ENCODE measurements at regions not wholly inside any gene's neighbourhood (a gene's known extent, or its start where the extent isn't known, plus 50 kb on each side); places are given as distances from the start of the nearest gene placed in this dataset.

- TF ChIP-seq POLR2A (IDR thresholded peaks at IDR 0.05) (no peak), CTCF (IDR thresholded peaks at IDR 0.05) (no peak)
These were observed 1031.0 kb upstream of the PCDH9 start for GRCh38 chr13:68261105-68261504.
